T-helper 1 cell treated with Interleukin-12 subunit alpha and Interleukin-12 subunit beta and Interleukin-4 antibody, amounts not matched to agents 30 ng/mL and 1 ng/mL, for 36 hours (primary cell): ENCODE measurements at regions not wholly inside any gene's neighbourhood (a gene's known extent, or its start where the extent isn't known, plus 50 kb on each side); places are given as distances from the start of the nearest gene placed in this dataset.

Experiments used
- intact Hi-C: fragments of 100-400 bp; cut with micrococcal nuclease; formaldehyde crosslinking; loops from one replicate; pipeline ENCODE4 v1.15.1; 2024

GRCh38 chr7:84629640-84630318, 435.2 kb upstream of the SEMA3A start:
- intact Hi-C loops: no loop called here

- intact Hi-C loops: no loop called here
These were observed 434.6 kb upstream of the SEMA3A start for GRCh38 chr7:84629216-84629615.

GRCh38 chr7:84627250-84627649, 432.7 kb upstream of the SEMA3A start:
- intact Hi-C loops: no loop called here

GRCh38 chr7:84624927-84625326, 430.3 kb upstream of the SEMA3A start:
- intact Hi-C loops: no loop called here

GRCh38 chr7:84624527-84624926, 429.9 kb upstream of the SEMA3A start:
- intact Hi-C loops: no loop called here

- intact Hi-C loops: loop anchor here (5.0 kb wide), 1 partner anchor 405 kb away; no protein-coding TSS in a partner anchor
These were observed 422.9 kb upstream of the SEMA3A start for GRCh38 chr7:84617265-84618030.

- intact Hi-C loops: loop anchor here (5.0 kb wide), 1 partner anchor 407 kb away; no protein-coding TSS in a partner anchor
These were observed 420.4 kb upstream of the SEMA3A start for GRCh38 chr7:84614821-84615501.

- intact Hi-C loops: no loop called here
These were observed 418.5 kb upstream of the SEMA3A start for GRCh38 chr7:84612981-84613681.

GRCh38 chr7:84611391-84611790, 416.8 kb upstream of the SEMA3A start:
- intact Hi-C loops: no loop called here

- intact Hi-C loops: no loop called here
These were observed 415.8 kb upstream of the SEMA3A start for GRCh38 chr7:84610390-84610789.

- intact Hi-C loops: no loop called here
These were observed 410.7 kb upstream of the SEMA3A start for GRCh38 chr7:84605301-84605700.

- intact Hi-C loops: no loop called here
These were observed 409.0 kb upstream of the SEMA3A start for GRCh38 chr7:84603545-84603944.

GRCh38 chr7:84595026-84595425, 400.4 kb upstream of the SEMA3A start:
- intact Hi-C loops: no loop called here

- intact Hi-C loops: no loop called here
These were observed 397.3 kb upstream of the SEMA3A start for GRCh38 chr7:84591897-84592296.

GRCh38 chr7:84589012-84589411, 394.4 kb upstream of the SEMA3A start:
- intact Hi-C loops: no loop called here

- intact Hi-C loops: no loop called here
These were observed 388.7 kb upstream of the SEMA3A start for GRCh38 chr7:84583331-84583730.

GRCh38 chr7:84582747-84583146, 388.2 kb upstream of the SEMA3A start:
- intact Hi-C loops: no loop called here

- intact Hi-C loops: no loop called here
These were observed 384.2 kb upstream of the SEMA3A start for GRCh38 chr7:84578825-84579224.

GRCh38 chr7:84568781-84569180, 374.2 kb upstream of the SEMA3A start:
- intact Hi-C loops: no loop called here

- intact Hi-C loops: no loop called here
These were observed 370.9 kb upstream of the SEMA3A start for GRCh38 chr7:84565345-84566074.

GRCh38 chr7:84553711-84554110, 359.1 kb upstream of the SEMA3A start:
- intact Hi-C loops: no loop called here
